ENCODE measurements at regions not wholly inside any gene's neighbourhood (a gene's known extent, or its start where the extent isn't known, plus 50 kb on each side); places are given as distances from the start of the nearest gene placed in this dataset.

DNA sequence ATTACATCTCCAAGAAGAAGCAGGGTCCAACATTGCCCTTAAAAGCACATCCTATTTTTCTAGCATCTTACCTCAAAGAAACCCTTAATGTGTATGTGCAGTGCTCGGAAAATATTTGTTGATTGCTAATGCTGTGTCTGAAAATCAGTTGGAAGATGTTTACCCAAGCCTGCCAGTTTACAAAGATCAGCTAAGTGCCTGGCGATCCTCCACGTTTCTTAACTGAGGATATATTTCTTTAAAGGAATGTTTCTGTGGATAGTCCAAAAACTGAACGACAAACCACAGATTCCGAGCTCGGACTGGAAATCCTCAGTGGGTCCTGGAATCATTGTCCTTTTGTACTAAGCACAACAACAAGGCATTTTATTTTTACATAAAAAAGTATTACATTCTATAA, 595.7 kb upstream of the ARID1B start:
- DNase-seq = no peak

GRCh38 chr6:156175971-156176421, 601.2 kb upstream of the ARID1B start:
- DNase-seq = peak in 1 of 2 donors; percentile 6

GRCh38 chr6:156175433-156175832, 601.7 kb upstream of the ARID1B start:
- DNase-seq = no peak

GRCh38 chr6:156174031-156174890, 602.9 kb upstream of the ARID1B start:
- no peak for DNase-seq

GRCh38 chr6:156169371-156169770, 607.8 kb upstream of the ARID1B start:
- no peak for DNase-seq

DNA sequence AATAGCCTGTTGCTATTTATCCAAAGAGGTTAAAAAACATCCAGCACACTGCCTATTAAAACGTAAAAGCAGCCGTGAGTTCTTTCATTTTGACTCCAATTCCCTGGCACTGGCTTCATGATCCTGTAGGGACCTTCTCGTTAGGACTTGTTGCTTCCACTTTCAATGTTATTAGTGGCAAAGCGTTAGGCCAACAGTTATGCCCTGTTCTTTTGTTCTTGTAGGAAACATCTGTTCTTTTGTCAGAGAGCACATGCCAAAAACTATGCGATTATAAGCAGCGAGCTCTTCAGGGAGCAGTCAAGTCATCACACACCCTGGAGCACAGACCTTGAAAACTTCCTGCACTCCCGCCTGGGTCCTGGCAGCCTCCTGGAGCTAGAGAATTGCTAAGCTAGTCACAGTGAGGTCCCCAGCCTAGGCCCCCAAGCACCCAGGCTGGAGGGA, 609.5 kb upstream of the ARID1B start:
- DNase-seq = no peak

GRCh38 chr6:156167016-156167624, 610.1 kb upstream of the ARID1B start:
- DNase-seq = no peak

GRCh38 chr6:156166093-156166492, 611.1 kb upstream of the ARID1B start:
- DNase-seq = no peak

DNA sequence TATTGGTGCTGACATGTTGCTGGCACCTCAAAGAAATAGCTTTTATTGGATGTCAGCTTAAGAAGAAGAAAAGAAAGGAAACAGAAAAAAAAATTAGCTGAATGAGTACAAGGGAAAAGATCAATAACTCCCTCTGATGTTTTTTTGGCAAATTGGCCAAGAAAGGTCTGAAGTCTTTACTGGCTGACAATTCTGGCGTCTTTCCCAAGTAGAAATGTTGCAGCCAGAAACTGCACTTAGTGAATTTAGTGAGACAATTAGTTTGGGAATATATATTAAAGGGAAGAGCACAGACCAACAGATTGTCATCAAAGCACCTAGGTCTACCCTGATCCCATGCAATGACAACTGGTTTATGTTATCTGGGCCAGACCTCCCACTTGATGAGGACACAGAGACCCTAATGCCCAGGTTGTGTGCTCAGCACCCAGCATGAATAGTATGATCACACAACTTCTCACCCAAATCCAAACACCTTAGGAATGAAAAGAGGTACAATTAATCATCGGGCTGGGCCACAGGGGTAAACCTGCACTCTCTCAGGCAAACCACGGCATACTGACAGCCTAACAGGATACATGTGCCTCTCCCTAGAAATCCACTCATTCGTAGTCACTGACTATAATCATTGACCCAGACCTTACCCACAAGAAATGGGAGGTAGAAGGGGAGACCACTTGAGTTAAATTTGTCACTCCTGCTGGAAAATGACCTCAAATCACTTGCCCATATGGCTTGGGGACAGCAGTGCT, 612.3 kb upstream of the ARID1B start:
- no peak for DNase-seq

GRCh38 chr6:156163311-156163710, 613.9 kb upstream of the ARID1B start:
- DNase-seq = no peak

DNA sequence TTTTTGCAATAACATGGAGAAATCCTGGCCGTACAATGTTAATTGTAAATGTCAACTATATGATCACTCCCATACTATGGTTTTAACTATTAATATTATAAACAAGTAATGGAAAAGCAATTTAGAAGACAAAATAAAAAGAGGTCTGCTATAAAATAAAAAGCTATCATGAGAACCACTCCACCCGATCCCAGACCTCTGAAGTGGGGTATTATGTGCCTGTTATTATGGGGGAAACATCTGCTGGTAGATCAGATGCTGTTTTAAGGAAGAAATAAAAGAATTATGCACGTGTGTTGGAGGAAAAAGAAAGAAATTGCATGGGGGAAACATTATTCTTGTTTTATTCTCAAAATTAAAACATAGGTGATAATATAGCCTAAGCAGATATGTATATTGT, 615.7 kb upstream of the ARID1B start:
- DNase-seq = no peak

- DNase-seq = no peak
These were observed 616.4 kb upstream of the ARID1B start for GRCh38 chr6:156160795-156161165.

DNA sequence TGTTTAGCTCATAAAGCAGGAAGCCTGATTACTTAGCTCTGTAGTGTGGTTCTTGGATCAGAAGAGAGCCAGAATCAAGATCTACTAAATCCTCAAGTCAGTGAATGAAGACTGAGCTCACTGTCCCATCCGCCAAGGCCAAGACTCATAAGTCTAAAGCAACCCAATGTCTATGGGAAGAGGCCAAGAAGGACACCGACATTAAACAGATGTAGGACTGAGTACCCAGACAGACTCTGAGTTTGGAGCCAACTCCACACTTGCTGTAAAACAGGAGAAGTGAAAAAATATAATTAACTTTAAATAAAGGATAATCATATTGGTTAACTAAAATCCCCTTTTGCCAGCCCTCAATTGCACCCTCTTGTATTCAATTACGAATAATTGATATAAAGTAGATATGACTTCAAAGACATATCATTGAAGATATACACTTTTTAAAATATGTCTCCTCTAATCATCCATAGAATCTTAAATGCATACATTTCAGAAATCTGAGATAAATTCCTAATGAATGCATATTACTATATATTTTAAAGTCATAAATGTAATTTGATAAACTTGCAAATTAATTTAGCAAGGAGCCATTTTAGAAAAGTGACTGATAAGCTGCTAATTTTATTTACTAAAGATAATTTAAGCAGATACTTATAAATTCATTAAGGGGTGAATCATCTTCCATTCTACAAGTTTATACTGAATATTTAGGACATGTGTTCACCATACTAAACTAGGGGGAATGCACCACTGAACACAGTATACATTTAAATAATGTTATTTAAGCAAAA, 617.0 kb upstream of the ARID1B start:
- no peak for DNase-seq

DNA sequence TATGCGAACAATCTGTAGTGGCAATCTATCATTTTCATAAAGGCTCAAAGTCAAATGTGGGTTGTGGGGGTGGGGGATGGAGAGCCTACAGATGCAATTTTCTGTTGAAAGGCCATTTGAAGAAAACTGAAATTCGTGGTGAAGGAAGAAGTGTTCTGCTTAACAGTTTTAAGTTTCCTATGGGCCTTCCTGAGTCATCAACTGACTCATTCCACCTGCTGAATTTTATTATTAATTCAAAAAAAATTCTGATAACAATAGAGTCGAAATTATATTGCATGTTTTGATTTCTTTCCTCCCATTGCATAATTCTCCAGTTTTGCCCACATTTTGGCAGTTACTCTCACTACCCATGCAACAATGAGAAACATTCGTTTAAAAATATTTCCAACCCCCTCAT, 622.3 kb upstream of the ARID1B start:
- DNase-seq = no peak

DNA sequence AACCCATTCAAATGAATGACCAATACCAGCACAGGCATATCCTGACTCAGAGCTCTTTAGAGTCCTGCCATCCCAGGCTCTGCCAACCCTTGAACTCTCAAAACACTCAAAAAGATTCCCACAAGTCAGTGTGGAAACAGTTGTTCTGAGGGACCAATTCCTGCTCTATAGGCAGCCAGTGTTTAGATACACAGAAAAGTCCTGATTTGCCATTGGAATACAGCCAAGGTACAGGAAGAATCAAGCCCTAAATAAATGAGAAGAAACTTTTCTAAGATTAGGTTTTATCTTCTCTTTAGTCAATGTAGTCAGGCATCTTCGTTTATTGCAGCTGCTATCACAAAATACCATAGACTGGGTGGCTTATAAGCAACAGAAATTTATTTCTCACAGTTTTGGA, 626.8 kb upstream of the ARID1B start:
- no peak for DNase-seq

- no peak for DNase-seq
These were observed 630.3 kb upstream of the ARID1B start for GRCh38 chr6:156146891-156147290.

DNA sequence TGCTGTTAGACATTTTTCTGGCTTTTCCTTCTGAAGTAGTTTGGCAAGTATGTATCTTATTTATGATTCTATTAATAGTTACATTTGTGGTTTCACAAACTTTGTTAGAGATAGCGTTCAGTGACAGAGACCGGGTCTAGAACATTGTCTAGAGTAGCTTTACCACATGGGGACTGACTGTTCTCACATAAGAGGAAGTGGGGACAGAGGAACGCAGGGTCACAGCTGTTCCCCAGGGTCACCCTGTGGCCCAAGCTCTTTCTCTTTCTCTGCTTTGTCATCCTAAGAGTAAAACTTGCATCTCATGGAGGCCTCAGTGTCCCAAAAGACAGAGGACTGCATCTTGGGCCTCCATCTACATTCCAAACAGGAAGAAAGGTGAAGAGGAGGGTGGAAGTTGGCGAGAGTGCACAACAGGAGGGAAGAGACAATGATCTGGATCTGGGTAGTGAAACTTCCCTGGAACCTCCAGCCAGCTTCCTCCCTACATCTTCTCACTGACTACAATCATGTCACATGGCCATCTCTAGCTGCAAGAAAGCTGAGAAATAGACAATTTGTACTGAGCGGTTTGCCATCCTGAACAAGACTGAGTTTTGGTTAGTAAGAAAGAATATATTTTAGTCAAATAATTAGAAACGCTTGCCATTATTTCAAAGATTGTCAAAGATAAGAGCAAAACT, 645.8 kb upstream of the ARID1B start:
- DNase-seq = peak in 1 of 2 donors; percentile 3

DNA sequence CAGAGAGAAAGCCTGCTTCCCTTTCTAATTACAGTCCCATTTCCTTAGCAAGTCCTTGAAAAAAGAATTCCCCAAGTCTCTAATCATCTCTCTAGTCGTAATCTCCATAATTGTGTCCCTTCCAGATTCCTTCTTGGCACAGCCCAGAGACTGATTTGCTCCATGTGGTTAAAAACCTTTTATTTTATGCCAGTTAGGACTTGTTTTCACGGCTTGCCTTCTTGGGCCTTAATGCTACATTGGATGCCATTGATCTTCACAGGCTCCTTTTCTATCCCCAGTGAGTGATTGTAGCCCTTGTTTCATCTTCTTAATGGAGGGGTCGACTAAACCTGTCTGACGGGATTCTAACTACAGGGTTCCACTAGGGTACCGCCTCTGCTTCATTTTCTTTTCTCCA, 650.6 kb upstream of the ARID1B start:
- no peak for DNase-seq

- no peak for DNase-seq
These were observed 651.3 kb upstream of the ARID1B start for GRCh38 chr6:156125844-156126243.

- no peak for DNase-seq
These were observed 653.4 kb upstream of the ARID1B start for GRCh38 chr6:156123731-156124130.

GRCh38 chr6:156121973-156122372, 655.2 kb upstream of the ARID1B start:
- DNase-seq = no peak

GRCh38 chr6:156114541-156114940, 658.9 kb upstream of the NOX3 start:
- DNase-seq = no peak

All from inflammatory macrophage (primary cell).